IMR-90 (cell line): ENCODE measurements at regions not wholly inside any gene's neighbourhood (a gene's known extent, or its start where the extent isn't known, plus 50 kb on each side); places are given as distances from the start of the nearest gene placed in this dataset.

Source experiments
- ATAC-seq: fragments of 200-7000 bp; cut with Tn5 transposase; 2 replicates; pipeline ENCODE4 v1.9.1; 2020; ENCODE audit warnings: low read depth, mild to moderate bottlenecking, moderate library complexity
- BruUV-seq: library from RNA; stranded (reverse); fragments of 400-500 nt; replicated peaks from 2 replicates; lab custom pipeline; 2021; lab: Mats Ljungman, UMichigan
- CTCF ChIA-PET: fragments of 300-600 bp; formaldehyde crosslinking; extraction: SDS; loops from one replicate; lab custom pipeline; 2021; ENCODE audit warnings: antibody characterized with exemption; lab: Yijun Ruan, JAX
- POLR2A ChIA-PET: fragments of 300-600 bp; sonication (Branson Sonifier 250); formaldehyde crosslinking; loops from one replicate; lab custom pipeline; 2022; ENCODE audit warnings: antibody characterized with exemption; ENCODE audit not compliant: unreplicated experiment; lab: Charles Lee
- DNase-seq: peaks from one replicate; pipeline ENCODE4 v3.0.0; 2013
- H2AFZ ChIP-seq: replicated peaks from 2 replicates; pipeline ENCODE3; 2013; ENCODE audit warnings: low read length, mild to moderate bottlenecking; ENCODE audit not compliant: poor library complexity
- H2AK5ac ChIP-seq: 2 replicates; pipeline ENCODE4 v1.6.1; 2013; ENCODE audit warnings: low read depth, low read length, inconsistent platforms
- H2AK9ac ChIP-seq: replicated peaks from 2 replicates; pipeline ENCODE3; 2013; ENCODE audit warnings: mild to moderate bottlenecking, low read depth, low read length, moderate library complexity; ENCODE audit not compliant: poor library complexity
- H2BK120ac ChIP-seq: 2 replicates; pipeline ENCODE4 v1.6.1; 2013; ENCODE audit warnings: low read depth, low read length, inconsistent platforms
- H2BK15ac ChIP-seq: 3 replicates; pipeline ENCODE4 v1.6.1; 2013; ENCODE audit warnings: low read depth, low read length, inconsistent platforms
- H2BK20ac ChIP-seq: 2 replicates; pipeline ENCODE4 v1.6.1; 2013; ENCODE audit warnings: low read depth, mild to moderate bottlenecking, inconsistent platforms, low read length, moderate library complexity
- H2BK5ac ChIP-seq: 2 replicates; pipeline ENCODE4 v1.6.1; 2013; ENCODE audit warnings: mild to moderate bottlenecking, low read depth, low read length, inconsistent platforms; ENCODE audit not compliant: poor library complexity, severe bottlenecking
- H3K14ac ChIP-seq: replicated peaks from 2 replicates; pipeline ENCODE4 v1.6.1; 2013; ENCODE audit warnings: low read depth, low read length, inconsistent platforms
- H3K18ac ChIP-seq: 2 replicates; pipeline ENCODE4 v1.6.1; 2013; ENCODE audit warnings: low read depth, low read length, control low read depth
- H3K23ac ChIP-seq: 2 replicates; pipeline ENCODE4 v1.6.1; 2013; ENCODE audit warnings: low read depth, low read length, inconsistent platforms
- H3K27ac ChIP-seq: 2 replicates; pipeline ENCODE4 v1.5.1; 2013; ENCODE audit warnings: mild to moderate bottlenecking, control low read depth, low read length; ENCODE audit not compliant: insufficient read depth
- H3K27me3 ChIP-seq: 2 replicates; pipeline ENCODE4 v1.6.1; 2013; ENCODE audit warnings: low read length; ENCODE audit not compliant: control insufficient read depth, insufficient read depth
- H3K36me3 ChIP-seq: 2 replicates; pipeline ENCODE4 v1.6.1; 2013; ENCODE audit warnings: low read length, mixed read lengths; ENCODE audit not compliant: control insufficient read depth, insufficient read depth
- H3K4ac ChIP-seq: 2 replicates; pipeline ENCODE4 v1.6.1; 2013; ENCODE audit warnings: low read depth, low read length, inconsistent platforms
- H3K4me1 ChIP-seq: 2 replicates; pipeline ENCODE4 v1.6.1; 2013; ENCODE audit warnings: low read length, mixed read lengths; ENCODE audit not compliant: control insufficient read depth, insufficient read depth
- H3K4me2 ChIP-seq: 2 replicates; pipeline ENCODE4 v1.6.1; 2013; ENCODE audit warnings: low read depth, mild to moderate bottlenecking, control low read depth, low read length, moderate library complexity
- H3K4me3 ChIP-seq: 2 replicates; pipeline ENCODE4 v1.5.1; 2013; ENCODE audit warnings: low read depth, mild to moderate bottlenecking, control low read depth, low read length, moderate library complexity; ENCODE audit not compliant: insufficient read depth
- H3K56ac ChIP-seq: 2 replicates; pipeline ENCODE4 v1.6.1; 2013; ENCODE audit warnings: low read length, inconsistent platforms; ENCODE audit not compliant: insufficient read depth; ENCODE audit errors: extremely low read depth
- H3K79me1 ChIP-seq, 2 experiments: 2 replicates each; pipeline ENCODE4 v1.6.1; 2013; ENCODE audit warnings: low read length in 2 of 2, inconsistent platforms in 1 of 2, low read depth in 1 of 2
- H3K9ac ChIP-seq: 2 replicates; pipeline ENCODE4 v1.6.1; 2013; ENCODE audit warnings: low read depth, low read length, control low read depth
- H3K9me1 ChIP-seq: 2 replicates; pipeline ENCODE4 v1.6.1; 2013; ENCODE audit warnings: low read length, inconsistent platforms; ENCODE audit not compliant: insufficient read depth
- H3K9me3 ChIP-seq: 2 replicates; pipeline ENCODE4 v1.6.1; 2013; ENCODE audit warnings: low read length; ENCODE audit not compliant: control insufficient read depth, insufficient read depth
- H4K20me1 ChIP-seq: 2 replicates; pipeline ENCODE4 v1.6.1; 2013; ENCODE audit warnings: low read length, inconsistent platforms; ENCODE audit not compliant: insufficient read depth
- H4K5ac ChIP-seq: 2 replicates; pipeline ENCODE4 v1.6.1; 2013; ENCODE audit warnings: mild to moderate bottlenecking, low read depth, low read length, control low read depth
- H4K8ac ChIP-seq, 2 experiments: 2 replicates each; pipeline ENCODE4 v1.6.1; 2013; ENCODE audit warnings: low read depth in 2 of 2, low read length in 2 of 2, control low read depth in 1 of 2, inconsistent platforms in 1 of 2
- H4K91ac ChIP-seq: 2 replicates; pipeline ENCODE4 v1.6.1; 2013; ENCODE audit warnings: low read depth, low read length, inconsistent platforms; ENCODE audit not compliant: insufficient read depth
- BHLHE40 ChIP-seq: fragments of 150-350 bp; IDR thresholded peaks from 2 replicates; pipeline ENCODE4 v1.6.1; 2016; ENCODE audit warnings: mild to moderate bottlenecking, low read depth, low read length
- CEBPB ChIP-seq: IDR thresholded peaks from 2 replicates; pipeline ENCODE4 v1.6.1; 2012; ENCODE audit warnings: low read depth, low read length, improper control_type of control experiment
- CHD1 ChIP-seq: IDR thresholded peaks from 2 replicates; pipeline ENCODE4 v1.6.1; 2012; ENCODE audit warnings: low read depth, low read length, improper control_type of control experiment
- FOS ChIP-seq: fragments of 150-350 bp; IDR thresholded peaks from 2 replicates; pipeline ENCODE4 v1.6.1; 2016; ENCODE audit warnings: low read depth, low read length
- MAFK ChIP-seq: IDR thresholded peaks from 2 replicates; pipeline ENCODE4 v1.6.1; 2012; ENCODE audit warnings: low read depth, low read length, improper control_type of control experiment
- MAZ ChIP-seq: IDR thresholded peaks from 2 replicates; pipeline ENCODE4 v1.6.1; 2012; ENCODE audit warnings: low read depth, mild to moderate bottlenecking, low read length, improper control_type of control experiment, moderate library complexity, borderline replicate concordance
- MXI1 ChIP-seq: IDR thresholded peaks from 2 replicates; pipeline ENCODE4 v1.6.1; 2012; ENCODE audit warnings: low read depth, mild to moderate bottlenecking, low read length, moderate library complexity, borderline replicate concordance
- NFE2L2 ChIP-seq: fragments of 150-350 bp; IDR thresholded peaks from 2 replicates; pipeline ENCODE4 v1.6.1; 2016; ENCODE audit warnings: low read depth, mild to moderate bottlenecking, low read length
- POLR2A ChIP-seq: IDR thresholded peaks from 2 replicates; pipeline ENCODE4 v1.6.1; 2012; ENCODE audit warnings: mild to moderate bottlenecking, low read depth, low read length
- RAD21 ChIP-seq: IDR thresholded peaks from 2 replicates; pipeline ENCODE4 v1.6.1; 2012; ENCODE audit warnings: low read length, improper control_type of control experiment
- RCOR1 ChIP-seq: IDR thresholded peaks from 2 replicates; pipeline ENCODE4 v1.6.1; 2012; ENCODE audit warnings: mild to moderate bottlenecking, low read length, improper control_type of control experiment; ENCODE audit not compliant: insufficient replicate concordance
- RFX5 ChIP-seq: IDR thresholded peaks from 2 replicates; pipeline ENCODE4 v1.8.0; 2012; ENCODE audit warnings: low read depth, mild to moderate bottlenecking, low read length, moderate library complexity
- SMC3 ChIP-seq: fragments of 150-350 bp; IDR thresholded peaks from 2 replicates; pipeline ENCODE4 v1.6.1; 2016; ENCODE audit warnings: low read depth, mild to moderate bottlenecking, antibody characterized with exemption, low read length, moderate library complexity
- WGBS, 2 experiments: methylation state at CpG; one replicate each; pipeline versions ENCODE4 v1.1.5 to v1.1.7; 2013; ENCODE audit warnings: missing lambda C conversion rate in 2 of 2; ENCODE audit not compliant: insufficient read length in 1 of 2; ENCODE audit errors: extremely low coverage in 2 of 2; 5-methylcytosine and 5-hydroxymethylcytosine counted together
- dilution Hi-C: fragments of 300-500 bp; cut with HindIII; formaldehyde crosslinking; loops from one replicate; pipeline ENCODE4 v1.14.3; 2018; ENCODE audit warnings: low sequenced_read_pairs; ENCODE audit not compliant: unreplicated experiment
- in situ Hi-C: fragments of 300-500 bp; cut with MboI; formaldehyde crosslinking; loops from 3 replicates; pipeline ENCODE4 v1.14.3; 2019; ENCODE audit warnings: low sequenced_read_pairs, inconsistent platforms, mixed read lengths
- intact Hi-C: fragments of 100-400 bp; cut with micrococcal nuclease; formaldehyde crosslinking; loops from 2 replicates; pipeline ENCODE4 v1.10.0; 2022
- TF ChIP-seq, protein P1 (sequence below): conservative IDR thresholded peaks from 2 replicates; pipeline ENCODE4 v1.5.1; 2012; ENCODE audit warnings: mild to moderate bottlenecking, low read depth, low read length, improper control_type of control experiment
- TF ChIP-seq, protein P2 (sequence below): fragments of 150-350 bp; IDR thresholded peaks from 2 replicates; pipeline ENCODE4 v1.6.1; 2016; ENCODE audit warnings: low read depth, mild to moderate bottlenecking, low read length, moderate library complexity, borderline replicate concordance
- TF ChIP-seq, protein P3 (sequence below): fragments of 150-350 bp; IDR thresholded peaks from 2 replicates; pipeline ENCODE4 v1.6.1; 2017; ENCODE audit warnings: mild to moderate bottlenecking, antibody characterized with exemption, low read length, low read depth

DNA sequence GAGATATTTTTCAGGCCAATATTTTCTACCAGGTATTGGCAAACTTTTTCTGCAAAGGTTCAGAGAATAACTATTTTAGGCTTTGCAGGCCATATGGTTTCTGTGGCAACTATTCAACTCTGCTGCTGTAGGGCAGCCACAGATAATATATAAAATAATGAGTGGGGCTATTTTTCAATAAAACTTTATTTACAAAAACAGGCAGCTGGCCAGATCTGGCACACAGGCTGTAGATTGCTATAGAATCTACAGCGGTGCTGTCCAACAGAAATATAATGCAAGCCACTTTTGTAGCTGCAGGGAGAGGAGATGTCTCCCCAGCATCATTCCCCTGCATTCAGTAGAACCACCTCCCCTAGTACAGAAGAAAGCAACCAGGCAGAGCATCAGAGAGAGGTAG is 97.6 kb upstream of the BCOR start:
- H3K14ac ChIP-seq, result no peak overlapping the region
- TF ChIP-seq RCOR1 (no peak), POLR2A (no peak), FOS (no peak), CEBPB (no peak), MAZ (no peak), MAFK (no peak), RAD21 (no peak), RFX5 (no peak), CHD1 (no peak), BHLHE40 (no peak), NFE2L2 (no peak), MXI1 (no peak), SMC3 (no peak)
- TF ChIP-seq, protein P1, sequence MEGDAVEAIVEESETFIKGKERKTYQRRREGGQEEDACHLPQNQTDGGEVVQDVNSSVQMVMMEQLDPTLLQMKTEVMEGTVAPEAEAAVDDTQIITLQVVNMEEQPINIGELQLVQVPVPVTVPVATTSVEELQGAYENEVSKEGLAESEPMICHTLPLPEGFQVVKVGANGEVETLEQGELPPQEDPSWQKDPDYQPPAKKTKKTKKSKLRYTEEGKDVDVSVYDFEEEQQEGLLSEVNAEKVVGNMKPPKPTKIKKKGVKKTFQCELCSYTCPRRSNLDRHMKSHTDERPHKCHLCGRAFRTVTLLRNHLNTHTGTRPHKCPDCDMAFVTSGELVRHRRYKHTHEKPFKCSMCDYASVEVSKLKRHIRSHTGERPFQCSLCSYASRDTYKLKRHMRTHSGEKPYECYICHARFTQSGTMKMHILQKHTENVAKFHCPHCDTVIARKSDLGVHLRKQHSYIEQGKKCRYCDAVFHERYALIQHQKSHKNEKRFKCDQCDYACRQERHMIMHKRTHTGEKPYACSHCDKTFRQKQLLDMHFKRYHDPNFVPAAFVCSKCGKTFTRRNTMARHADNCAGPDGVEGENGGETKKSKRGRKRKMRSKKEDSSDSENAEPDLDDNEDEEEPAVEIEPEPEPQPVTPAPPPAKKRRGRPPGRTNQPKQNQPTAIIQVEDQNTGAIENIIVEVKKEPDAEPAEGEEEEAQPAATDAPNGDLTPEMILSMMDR, result no peak
- TF ChIP-seq, protein P2, sequence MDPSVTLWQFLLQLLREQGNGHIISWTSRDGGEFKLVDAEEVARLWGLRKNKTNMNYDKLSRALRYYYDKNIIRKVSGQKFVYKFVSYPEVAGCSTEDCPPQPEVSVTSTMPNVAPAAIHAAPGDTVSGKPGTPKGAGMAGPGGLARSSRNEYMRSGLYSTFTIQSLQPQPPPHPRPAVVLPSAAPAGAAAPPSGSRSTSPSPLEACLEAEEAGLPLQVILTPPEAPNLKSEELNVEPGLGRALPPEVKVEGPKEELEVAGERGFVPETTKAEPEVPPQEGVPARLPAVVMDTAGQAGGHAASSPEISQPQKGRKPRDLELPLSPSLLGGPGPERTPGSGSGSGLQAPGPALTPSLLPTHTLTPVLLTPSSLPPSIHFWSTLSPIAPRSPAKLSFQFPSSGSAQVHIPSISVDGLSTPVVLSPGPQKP, result no peak
- TF ChIP-seq, protein P3, sequence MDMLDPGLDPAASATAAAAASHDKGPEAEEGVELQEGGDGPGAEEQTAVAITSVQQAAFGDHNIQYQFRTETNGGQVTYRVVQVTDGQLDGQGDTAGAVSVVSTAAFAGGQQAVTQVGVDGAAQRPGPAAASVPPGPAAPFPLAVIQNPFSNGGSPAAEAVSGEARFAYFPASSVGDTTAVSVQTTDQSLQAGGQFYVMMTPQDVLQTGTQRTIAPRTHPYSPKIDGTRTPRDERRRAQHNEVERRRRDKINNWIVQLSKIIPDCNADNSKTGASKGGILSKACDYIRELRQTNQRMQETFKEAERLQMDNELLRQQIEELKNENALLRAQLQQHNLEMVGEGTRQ, result no peak
- peaks cover 2% of the 10 kb centered on the region for H3K27me3 ChIP-seq
- no peak overlapping the region for H4K91ac ChIP-seq
- BruUV-seq, result no TSS peak
- no peak overlapping the region for H4K8ac ChIP-seq
- no peak overlapping the region for H3K9ac ChIP-seq
- DNase-seq (no peak), ATAC-seq (no peak)
- intact Hi-C loops, result no loop called here
- H2AFZ ChIP-seq, result no peak overlapping the region
- H2AK9ac ChIP-seq, result no peak overlapping the region
- no peak overlapping the region for H2BK5ac ChIP-seq
- H2BK20ac ChIP-seq, result no peak overlapping the region
- H4K20me1 ChIP-seq, result no peaks in the 10 kb centered on the region
- no peak overlapping the region for H3K56ac ChIP-seq
- H3K4me1 ChIP-seq, result no peaks in the 10 kb centered on the region
- in situ Hi-C loops, result no loop called here
- H3K4me3 ChIP-seq, result no peak overlapping the region
- H3K18ac ChIP-seq, result no peak overlapping the region
- WGBS, 2 experiments, result no CpG with 5 or more reads among the region's 1 CpG
- POLR2A ChIA-PET, result interaction anchor here (0.6 kb wide), 1 partner anchor 16 kb away, joined by 3 read pairs; no protein-coding TSS in a partner anchor
- CTCF ChIA-PET, result interaction anchor here (0.8 kb wide), 1 partner anchor 10 kb away, joined by 5 read pairs; no protein-coding TSS in a partner anchor
- H3K4me2 ChIP-seq, result no peak overlapping the region
- no peaks in the 10 kb centered on the region for H3K36me3 ChIP-seq
- no peaks in the 10 kb centered on the region; the same call in 1 of the 2 replicates for H3K9me3 ChIP-seq
- no peak overlapping the region for H2AK5ac ChIP-seq
- no peak overlapping the region for H3K4ac ChIP-seq
- H3K27ac ChIP-seq, result no peak overlapping the region
- no peak overlapping the region for H3K23ac ChIP-seq
- no peak overlapping the region for H4K5ac ChIP-seq
- H3K79me1 ChIP-seq, result no peaks in the 10 kb centered on the region
- H3K9me1 ChIP-seq, result no peaks in the 10 kb centered on the region
- no peak overlapping the region for H2BK120ac ChIP-seq
- dilution Hi-C loops, result no loop called here
- H2BK15ac ChIP-seq, result no peak overlapping the region
